H1 (cell line): ENCODE measurements at regions not wholly inside any gene's neighbourhood (a gene's known extent, or its start where the extent isn't known, plus 50 kb on each side); places are given as distances from the start of the nearest gene placed in this dataset.

Experiments
- EZH2 ChIP-seq: fragments of 200-600 bp; sonication (generic); IDR thresholded peaks from 2 replicates; pipeline ENCODE4 v1.7.1; 2012; ENCODE audit warnings: low read depth, mild to moderate bottlenecking, moderate library complexity, low read length, inconsistent platforms; ENCODE audit not compliant: severe bottlenecking
- FOSL1 ChIP-seq: IDR thresholded peaks from 2 replicates; pipeline ENCODE4 v1.6.1; 2011; ENCODE audit warnings: mild to moderate bottlenecking, low read depth, low read length, moderate library complexity; ENCODE audit not compliant: insufficient read depth

GRCh38 chr2:109724533-109725460, 69.3 kb upstream of the RGPD5 start (continued):
- TF ChIP-seq EZH2 (no peak), FOSL1 (no peak)
